Omental fat pad (tissue), 3 donors: ENCODE measurements at regions not wholly inside any gene's neighbourhood (a gene's known extent, or its start where the extent isn't known, plus 50 kb on each side); places are given as distances from the start of the nearest gene placed in this dataset.

ENCODE experiments used
- ATAC-seq: fragments of 150-250 bp; one replicate; pipeline ENCODE4 v1.9.1; 2016; ENCODE audit warnings: mild to moderate bottlenecking, moderate library complexity; ENCODE audit not compliant: low FRiP score
- DNase-seq: peaks from one replicate; pipeline ENCODE4 v3.0.0-alpha.2; 2019; ENCODE audit warnings: low spot score
- CTCF ChIP-seq, 3 donors: fragments of 450-650 bp; IDR thresholded peaks; one replicate each; pipeline ENCODE4 v1.5.1; 2016 to 2017; ENCODE audit warnings: antibody characterized with exemption in 3 of 3, mild to moderate bottlenecking in 3 of 3, moderate library complexity in 2 of 3

DNA sequence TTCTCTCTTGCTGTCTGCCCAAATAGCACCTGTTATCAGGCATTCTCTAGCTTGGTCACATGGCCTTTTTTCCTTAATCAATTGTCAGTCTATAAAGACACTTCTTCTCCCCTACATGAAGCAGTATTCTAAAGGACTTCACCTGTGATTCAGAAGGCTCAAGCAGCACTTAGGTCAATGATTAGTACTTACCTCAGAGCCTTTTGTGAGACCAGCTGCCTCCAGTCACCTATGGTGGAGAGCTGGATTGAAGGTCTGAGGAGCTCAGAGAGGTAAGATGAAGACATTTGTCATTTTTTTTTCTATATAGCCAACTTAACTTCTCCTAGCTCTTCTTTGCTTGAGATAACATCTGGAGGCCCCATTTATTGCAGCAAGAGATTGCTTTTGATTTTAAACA is 278.3 kb upstream of the PCSK5 start:
- DNase-seq, result no peak
- no peak for TF ChIP-seq CTCF (IDR thresholded peaks at IDR 0.05)
- no peak for ATAC-seq

- DNase-seq (no peak), ATAC-seq (no peak)
- TF ChIP-seq CTCF (IDR thresholded peaks at IDR 0.05), result no peak
These were observed 277.7 kb upstream of the PCSK5 start for GRCh38 chr9:75612754-75613153.

- ATAC-seq (no peak), DNase-seq (no peak)
- TF ChIP-seq CTCF (IDR thresholded peaks at IDR 0.05), result no peak
These were observed 275.2 kb upstream of the PCSK5 start for GRCh38 chr9:75615284-75615683.

DNA sequence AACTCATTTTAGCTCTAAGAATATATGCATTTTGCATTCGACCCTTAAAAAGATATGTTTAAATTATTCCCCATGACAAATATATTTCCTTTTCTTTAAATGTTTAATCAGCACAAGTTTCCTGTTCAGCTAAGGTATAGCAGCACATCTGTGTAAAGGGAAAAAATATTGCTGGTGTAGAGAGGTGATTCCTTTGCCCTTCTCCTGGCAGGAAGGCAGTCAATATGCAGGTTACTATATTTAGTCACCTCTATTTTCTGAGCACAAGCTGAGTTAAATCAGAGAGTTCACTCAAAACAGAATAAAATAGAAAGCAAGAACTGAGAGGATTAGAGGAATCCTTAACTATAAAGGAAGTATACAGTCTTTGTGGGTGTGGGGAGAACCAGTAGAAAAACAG is 274.4 kb upstream of the PCSK5 start:
- TF ChIP-seq CTCF (IDR thresholded peaks at IDR 0.05), result no peak
- no peak for DNase-seq
- ATAC-seq, result no peak

DNA sequence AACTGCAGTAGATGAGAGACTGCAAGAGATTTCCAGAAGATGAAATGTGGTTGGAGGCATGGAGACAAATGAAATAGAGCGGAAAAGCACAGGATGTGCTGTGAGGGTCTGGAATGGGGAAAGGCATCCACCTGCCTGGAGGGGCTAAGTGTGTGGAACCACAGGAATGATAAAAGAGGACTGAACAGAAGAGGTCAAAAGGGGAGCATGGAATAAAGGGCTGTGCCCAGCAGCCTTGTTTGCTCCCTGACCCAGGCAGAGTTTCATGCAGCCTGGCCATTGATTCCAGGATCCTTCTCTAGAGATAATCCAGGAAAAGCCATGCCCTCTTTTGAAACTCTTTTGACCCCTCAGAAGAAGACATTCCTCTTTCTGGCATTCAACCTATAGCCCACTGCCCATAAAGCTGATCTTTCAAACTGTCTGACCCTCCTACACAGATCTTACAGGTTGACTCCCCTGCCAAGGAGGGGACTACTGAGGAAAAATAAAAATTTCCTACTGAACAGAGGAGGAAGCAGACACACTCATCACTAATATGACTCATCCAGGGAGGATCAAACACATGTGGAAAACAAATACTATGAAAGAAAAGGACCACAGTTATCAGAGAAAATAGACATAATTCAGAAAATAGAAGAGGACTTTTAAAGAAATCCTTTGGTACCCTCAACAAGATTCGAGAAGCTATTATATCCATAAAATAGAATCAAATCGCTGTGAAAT is 273.5 kb upstream of the PCSK5 start:
- DNase-seq, result no peak
- no peak for ATAC-seq
- no peak for TF ChIP-seq CTCF (IDR thresholded peaks at IDR 0.05)

DNA sequence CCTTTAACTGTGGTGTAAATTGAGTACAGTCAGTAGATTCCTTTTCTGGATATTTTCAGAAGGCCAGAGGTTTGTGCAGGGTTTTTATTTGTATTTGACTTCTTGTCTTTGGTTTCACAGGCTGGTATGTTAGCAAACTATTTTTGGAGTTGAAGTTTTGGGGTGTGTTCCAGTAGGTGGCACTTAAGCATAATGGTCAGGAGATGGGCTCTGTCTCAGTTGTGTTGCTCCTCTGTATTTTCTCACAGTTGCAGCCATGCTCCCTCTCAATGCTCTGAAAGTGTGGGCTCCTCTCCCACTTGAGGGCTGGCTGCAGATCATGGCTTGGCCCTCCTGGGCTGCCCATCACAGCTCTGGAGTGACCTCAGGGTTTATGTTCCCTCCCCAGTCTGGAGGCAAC is 267.0 kb upstream of the PCSK5 start:
- no peak for TF ChIP-seq CTCF (IDR thresholded peaks at IDR 0.05)
- no peak for DNase-seq
- no peak for ATAC-seq

GRCh38 chr9:75624998-75625397 is 265.5 kb upstream of the PCSK5 start:
- DNase-seq (no peak), ATAC-seq (no peak)
- TF ChIP-seq CTCF (IDR thresholded peaks at IDR 0.05), result no peak
